ENCODE measurements at regions not wholly inside any gene's neighbourhood (a gene's known extent, or its start where the extent isn't known, plus 50 kb on each side); places are given as distances from the start of the nearest gene placed in this dataset.

- TF ChIP-seq POLR2AphosphoS5 (IDR thresholded peaks at IDR 0.05), result no peak
- Histone ChIP-seq H3K9me3 (no peaks in the 10 kb centered on the region), H3K27ac (no peak overlapping the region), H3K27me3 (no peaks in the 10 kb centered on the region), H3K36me3 (no peaks in the 10 kb centered on the region), H3K4me1 (no peaks in the 10 kb centered on the region), H3K4me3 (no peak overlapping the region)
- DNase-seq (ENCODE audit: low spot score in 2 of 2), result no peak
- intact Hi-C loops (cut with DNase I; ENCODE audit: low total_unique reads), result no loop called here
Measured at GRCh38 chr16:52257534-52257933, 289.4 kb downstream of the TOX3 start.

DNA sequence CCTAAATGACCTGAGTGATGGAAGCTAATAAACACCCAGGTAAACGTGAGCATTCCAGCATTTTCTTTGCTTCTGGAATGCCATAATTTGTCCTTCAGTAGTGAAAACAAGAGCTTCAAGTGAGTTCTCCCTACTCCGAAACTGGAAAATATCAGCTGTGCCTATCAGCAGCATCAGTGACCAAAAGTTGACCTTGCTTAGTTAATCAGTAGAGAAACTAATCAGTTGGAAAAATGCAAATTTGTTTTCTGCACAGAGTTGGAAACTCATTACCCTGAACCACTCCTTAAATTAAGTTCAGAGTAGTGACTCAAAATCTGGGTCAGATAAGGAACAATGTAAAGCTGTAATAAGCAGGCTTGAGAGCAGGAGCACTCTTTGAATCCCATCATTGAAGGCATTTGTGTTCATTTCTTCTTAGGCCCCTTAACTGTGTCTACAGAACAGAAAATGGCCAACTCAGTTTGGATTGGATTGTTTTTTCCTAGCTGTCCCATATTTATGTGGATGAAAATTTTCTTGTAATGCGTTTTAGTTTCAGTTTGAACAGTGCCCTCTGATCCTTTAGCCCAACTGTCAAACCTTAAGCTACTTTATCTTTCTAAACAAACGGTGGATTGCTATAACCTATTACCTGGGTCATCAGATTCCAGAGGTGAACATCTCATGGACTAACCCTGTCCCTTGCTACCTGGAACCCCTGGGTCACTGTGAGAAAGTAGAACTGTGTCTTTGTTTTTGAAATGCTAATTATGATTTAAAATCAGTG, 290.4 kb downstream of the TOX3 start:
- Histone ChIP-seq H3K36me3 (no peaks in the 10 kb centered on the region), H3K4me1 (no peaks in the 10 kb centered on the region), H3K27ac (no peak overlapping the region), H3K4me3 (no peak overlapping the region), H3K9me3 (no peaks in the 10 kb centered on the region), H3K27me3 (no peaks in the 10 kb centered on the region)
- intact Hi-C loops (cut with DNase I; ENCODE audit: low total_unique reads), result no loop called here
- TF ChIP-seq POLR2A (IDR thresholded peaks at IDR 0.05) (no peak), CTCF (IDR thresholded peaks at IDR 0.05) (no peak), POLR2AphosphoS5 (IDR thresholded peaks at IDR 0.05) (no peak)
- DNase-seq (ENCODE audit: low spot score in 2 of 2), result no peak

GRCh38 chr16:52254746-52255145, 292.2 kb downstream of the TOX3 start:
- no peak for DNase-seq (ENCODE audit: low spot score in 2 of 2)
- TF ChIP-seq POLR2A (IDR thresholded peaks at IDR 0.05) (no peak), POLR2AphosphoS5 (IDR thresholded peaks at IDR 0.05) (no peak), CTCF (IDR thresholded peaks at IDR 0.05) (no peak)
- intact Hi-C loops (cut with DNase I; ENCODE audit: low total_unique reads), result no loop called here
- H3K9me3 ChIP-seq, result no peaks in the 10 kb centered on the region
- no peaks in the 10 kb centered on the region for H3K36me3 ChIP-seq
- H3K4me1 ChIP-seq, result no peaks in the 10 kb centered on the region
- no peak overlapping the region for H3K27ac ChIP-seq
- H3K4me3 ChIP-seq, result no peak overlapping the region
- no peaks in the 10 kb centered on the region for H3K27me3 ChIP-seq

GRCh38 chr16:52252680-52253079, 294.3 kb downstream of the TOX3 start:
- DNase-seq (ENCODE audit: low spot score in 2 of 2), result no peak
- H3K4me3 ChIP-seq, result no peak overlapping the region
- TF ChIP-seq POLR2AphosphoS5 (IDR thresholded peaks at IDR 0.05), result no peak
- no peaks in the 10 kb centered on the region for H3K4me1 ChIP-seq
- peaks cover 0 to 9% of the 10 kb centered on the region in 2 donors for H3K9me3 ChIP-seq
- intact Hi-C loops (cut with DNase I; ENCODE audit: low total_unique reads), result no loop called here
- no peaks in the 10 kb centered on the region for H3K36me3 ChIP-seq
- no peak overlapping the region for H3K27ac ChIP-seq
- no peaks in the 10 kb centered on the region for H3K27me3 ChIP-seq

DNA sequence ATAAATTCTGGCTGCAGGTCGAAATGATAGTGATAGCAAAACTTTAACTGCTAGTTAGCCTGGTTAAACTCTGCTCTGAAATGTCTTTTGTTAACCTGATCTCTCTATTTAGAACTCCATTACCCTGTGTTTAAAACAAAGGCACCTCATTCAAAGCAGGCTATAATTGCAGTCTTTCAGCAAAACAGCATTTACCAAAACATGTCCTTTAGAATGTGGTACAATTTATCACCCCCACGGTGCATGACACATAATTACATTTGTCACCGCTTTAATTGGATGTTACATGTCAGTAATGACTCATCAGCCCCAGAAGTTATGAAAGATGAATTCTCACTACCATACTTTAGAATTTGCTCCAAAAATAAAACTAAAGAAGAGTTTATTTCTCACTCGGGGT, 295.4 kb downstream of the TOX3 start:
- TF ChIP-seq POLR2A (IDR thresholded peaks at IDR 0.05) (no peak), POLR2AphosphoS5 (IDR thresholded peaks at IDR 0.05) (no peak), CTCF (IDR thresholded peaks at IDR 0.05) (no peak)
- intact Hi-C loops (cut with DNase I; ENCODE audit: low total_unique reads), result no loop called here
- no peak for DNase-seq (ENCODE audit: low spot score in 2 of 2)
- Histone ChIP-seq H3K27ac (no peak overlapping the region), H3K4me1 (no peaks in the 10 kb centered on the region), H3K27me3 (no peaks in the 10 kb centered on the region), H3K9me3 (peaks cover 0 to 15% of the 10 kb centered on the region in 2 donors), H3K4me3 (no peak overlapping the region), H3K36me3 (no peaks in the 10 kb centered on the region)

GRCh38 chr16:52247737-52248136, 299.2 kb downstream of the TOX3 start:
- Histone ChIP-seq H3K9me3 (peaks cover 4 to 15% of the 10 kb centered on the region in 2 donors), H3K4me1 (no peaks in the 10 kb centered on the region), H3K4me3 (no peak overlapping the region), H3K36me3 (no peaks in the 10 kb centered on the region), H3K27ac (no peak overlapping the region), H3K27me3 (no peaks in the 10 kb centered on the region)
- no peak for DNase-seq (ENCODE audit: low spot score in 2 of 2)
- intact Hi-C loops (cut with DNase I; ENCODE audit: low total_unique reads), result no loop called here
- TF ChIP-seq POLR2A (IDR thresholded peaks at IDR 0.05) (no peak), POLR2AphosphoS5 (IDR thresholded peaks at IDR 0.05) (no peak), CTCF (IDR thresholded peaks at IDR 0.05) (no peak)

Measured in breast epithelium (tissue), 4 donors.